GM12878 (cell line): ENCODE measurements at regions not wholly inside any gene's neighbourhood (a gene's known extent, or its start where the extent isn't known, plus 50 kb on each side); places are given as distances from the start of the nearest gene placed in this dataset.

Experiments
- ASH2L ChIP-seq: fragments of 300-600, 200-600 bp; sonication (generic); IDR thresholded peaks from 2 replicates; pipeline ENCODE4 v1.6.1; 2017; ENCODE audit warnings: low read depth, mild to moderate bottlenecking, borderline replicate concordance
- DPF2 ChIP-seq: fragments of 450-650 bp; IDR thresholded peaks from 2 replicates; pipeline ENCODE4 v1.6.1; 2017; ENCODE audit warnings: mild to moderate bottlenecking
- EP300 ChIP-seq, 2 experiments: fragments of 150-350 bp in 1 of 2; IDR thresholded peaks; 2 replicates each; pipeline ENCODE4 v1.6.1; 2011 to 2012; ENCODE audit warnings: low read depth in 2 of 2, low read length in 2 of 2, borderline replicate concordance in 1 of 2, improper control_type of control experiment in 1 of 2, inconsistent platforms in 1 of 2; ENCODE audit not compliant: control insufficient read depth in 1 of 2
- FOXK2 ChIP-seq: fragments of 450-650 bp; IDR thresholded peaks from 2 replicates; pipeline ENCODE4 v1.6.1; 2017; ENCODE audit warnings: mild to moderate bottlenecking, moderate library complexity
- NFYB ChIP-seq: IDR thresholded peaks from 2 replicates; pipeline ENCODE4 v1.6.1; 2011; ENCODE audit warnings: low read depth, mild to moderate bottlenecking, low read length, improper control_type of control experiment, moderate library complexity; ENCODE audit not compliant: insufficient read depth
- NRF1 ChIP-seq: conservative IDR thresholded peaks from 2 replicates; pipeline ENCODE4 v1.6.1; 2011; ENCODE audit warnings: mild to moderate bottlenecking, low read depth, low read length, improper control_type of control experiment
- POLR2A ChIP-seq: IDR thresholded peaks from 2 replicates; pipeline ENCODE4 v1.6.1; 2011; ENCODE audit warnings: low read depth, mild to moderate bottlenecking, low read length
- RAD21 ChIP-seq: IDR thresholded peaks from 2 replicates; pipeline ENCODE4 v1.6.1; 2011; ENCODE audit warnings: mild to moderate bottlenecking, low read depth, low read length, moderate library complexity; ENCODE audit not compliant: insufficient read depth
- SUZ12 ChIP-seq: fragments of 200-600 bp; sonication (generic); IDR thresholded peaks from one replicate; pipeline ENCODE4 v1.6.1; 2018; ENCODE audit warnings: antibody characterized with exemption, mild to moderate bottlenecking; ENCODE audit not compliant: unreplicated experiment
- TBL1XR1 ChIP-seq: IDR thresholded peaks from 2 replicates; pipeline ENCODE4 v1.6.1; 2012; ENCODE audit warnings: low read depth, low read length, improper control_type of control experiment
- ZZZ3 ChIP-seq: IDR thresholded peaks from 2 replicates; pipeline ENCODE4 v1.6.1; 2011; ENCODE audit warnings: low read depth; ENCODE audit not compliant: control insufficient read depth, insufficient read length
- TF ChIP-seq, protein P1 (sequence below), 3 experiments: IDR thresholded peaks in 2 of 3; conservative IDR thresholded peaks in 1 of 3; 2 replicates each; pipeline ENCODE4 v1.5.1; 2011; ENCODE audit warnings: low read depth in 3 of 3, low read length in 3 of 3, mild to moderate bottlenecking in 3 of 3, control low read depth in 2 of 3, moderate library complexity in 2 of 3, inconsistent platforms in 1 of 3, mixed read lengths in 1 of 3; ENCODE audit not compliant: control insufficient read depth in 2 of 3, insufficient read depth in 1 of 3; ENCODE audit errors: extremely low read depth in 1 of 3
- TF ChIP-seq, protein P2 (sequence below): IDR thresholded peaks from 2 replicates; pipeline ENCODE4 v1.6.1; 2012; ENCODE audit warnings: low read depth, low read length, improper control_type of control experiment

DNA sequence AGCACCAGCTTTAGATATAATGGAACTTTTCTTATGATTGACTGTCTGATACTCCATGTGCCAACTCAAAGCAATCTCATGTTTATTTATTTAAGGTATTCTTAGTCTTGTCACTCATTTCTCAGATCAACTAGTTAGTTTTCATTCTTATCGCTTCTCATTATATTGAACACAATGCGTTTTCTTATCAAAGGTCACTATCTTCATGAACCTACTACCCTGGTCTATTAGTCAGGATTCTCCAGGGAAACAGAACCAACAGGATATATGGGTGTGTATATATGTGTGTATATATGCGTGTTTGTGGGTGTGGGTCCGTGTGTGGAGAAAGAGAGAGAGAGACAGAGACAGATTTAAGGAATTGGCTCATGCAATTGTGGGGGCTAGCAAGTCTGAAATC lies 619.9 kb downstream of the ZEB2 start:
- TF ChIP-seq, protein P1, sequence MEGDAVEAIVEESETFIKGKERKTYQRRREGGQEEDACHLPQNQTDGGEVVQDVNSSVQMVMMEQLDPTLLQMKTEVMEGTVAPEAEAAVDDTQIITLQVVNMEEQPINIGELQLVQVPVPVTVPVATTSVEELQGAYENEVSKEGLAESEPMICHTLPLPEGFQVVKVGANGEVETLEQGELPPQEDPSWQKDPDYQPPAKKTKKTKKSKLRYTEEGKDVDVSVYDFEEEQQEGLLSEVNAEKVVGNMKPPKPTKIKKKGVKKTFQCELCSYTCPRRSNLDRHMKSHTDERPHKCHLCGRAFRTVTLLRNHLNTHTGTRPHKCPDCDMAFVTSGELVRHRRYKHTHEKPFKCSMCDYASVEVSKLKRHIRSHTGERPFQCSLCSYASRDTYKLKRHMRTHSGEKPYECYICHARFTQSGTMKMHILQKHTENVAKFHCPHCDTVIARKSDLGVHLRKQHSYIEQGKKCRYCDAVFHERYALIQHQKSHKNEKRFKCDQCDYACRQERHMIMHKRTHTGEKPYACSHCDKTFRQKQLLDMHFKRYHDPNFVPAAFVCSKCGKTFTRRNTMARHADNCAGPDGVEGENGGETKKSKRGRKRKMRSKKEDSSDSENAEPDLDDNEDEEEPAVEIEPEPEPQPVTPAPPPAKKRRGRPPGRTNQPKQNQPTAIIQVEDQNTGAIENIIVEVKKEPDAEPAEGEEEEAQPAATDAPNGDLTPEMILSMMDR (IDR thresholded peaks at IDR 0.05 in 2 of 3, conservative IDR thresholded peaks at IDR 0.05 in 1 of 3; ENCODE audit: control insufficient read depth in 2 of 3, extremely low read depth in 1 of 3, insufficient read depth in 1 of 3, low read depth in 3 of 3, low read length in 3 of 3), result no peak
- no peak for TF ChIP-seq RAD21
- no peak for TF ChIP-seq DPF2
- no peak for TF ChIP-seq ASH2L
- TF ChIP-seq ZZZ3, result no peak
- TF ChIP-seq NFYB, result no peak
- no peak for TF ChIP-seq POLR2A
- TF ChIP-seq EP300 (IDR thresholded peaks at IDR 0.05; ENCODE audit: borderline replicate concordance in 1 of 2, control insufficient read depth in 1 of 2, low read depth in 2 of 2, low read length in 2 of 2), result no peak
- no peak for TF ChIP-seq TBL1XR1
- TF ChIP-seq, protein P2, sequence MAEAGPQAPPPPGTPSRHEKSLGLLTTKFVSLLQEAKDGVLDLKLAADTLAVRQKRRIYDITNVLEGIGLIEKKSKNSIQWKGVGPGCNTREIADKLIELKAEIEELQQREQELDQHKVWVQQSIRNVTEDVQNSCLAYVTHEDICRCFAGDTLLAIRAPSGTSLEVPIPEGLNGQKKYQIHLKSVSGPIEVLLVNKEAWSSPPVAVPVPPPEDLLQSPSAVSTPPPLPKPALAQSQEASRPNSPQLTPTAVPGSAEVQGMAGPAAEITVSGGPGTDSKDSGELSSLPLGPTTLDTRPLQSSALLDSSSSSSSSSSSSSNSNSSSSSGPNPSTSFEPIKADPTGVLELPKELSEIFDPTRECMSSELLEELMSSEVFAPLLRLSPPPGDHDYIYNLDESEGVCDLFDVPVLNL, result no peak
- no peak for TF ChIP-seq FOXK2
- TF ChIP-seq NRF1, result no peak
- no peak for TF ChIP-seq SUZ12
